ENCODE measurements at regions not wholly inside any gene's neighbourhood (a gene's known extent, or its start where the extent isn't known, plus 50 kb on each side); places are given as distances from the start of the nearest gene placed in this dataset.
"Not testable (repeated sequence)": the region's sequence is repeated elsewhere in the genome, so short reads cannot be mapped to it uniquely, and the experiment has no call there.

GRCh38 chr5:13470975-13471374 is 473.5 kb downstream of the DNAH5 start:
- no peak for DNase-seq

GRCh38 chr5:13470263-13470662 is 474.2 kb downstream of the DNAH5 start:
- no peak for DNase-seq

- no peak for DNase-seq
Observed at GRCh38 chr5:13464532-13465193, 479.8 kb downstream of the DNAH5 start.

- DNase-seq = no peak
Observed at GRCh38 chr5:13460587-13460986, 483.9 kb downstream of the DNAH5 start.

GRCh38 chr5:13454050-13454449 is 490.4 kb downstream of the DNAH5 start:
- DNase-seq = no peak

- DNase-seq = no peak
Observed at GRCh38 chr5:13448843-13449242, 495.6 kb downstream of the DNAH5 start.

GRCh38 chr5:13439430-13439829 is 505.1 kb downstream of the DNAH5 start:
- no peak for DNase-seq

GRCh38 chr5:13427827-13428557 is 516.5 kb downstream of the DNAH5 start:
- DNase-seq = no peak

- no peak for DNase-seq
Observed at GRCh38 chr5:13412040-13412595, 532.4 kb downstream of the DNAH5 start.

- DNase-seq = no peak
Observed at GRCh38 chr5:13408616-13409015, 535.9 kb downstream of the DNAH5 start.

GRCh38 chr5:13403351-13403750 is 541.1 kb downstream of the DNAH5 start:
- DNase-seq = no peak

- DNase-seq = no peak
Observed at GRCh38 chr5:13385066-13385465, 559.4 kb downstream of the DNAH5 start.

- DNase-seq = no peak
Observed at GRCh38 chr5:13382232-13382631, 562.3 kb downstream of the DNAH5 start.

GRCh38 chr5:13378091-13378490 is 566.4 kb downstream of the DNAH5 start:
- DNase-seq = no peak

GRCh38 chr5:13359344-13359743 is 585.1 kb downstream of the DNAH5 start:
- no peak for DNase-seq

GRCh38 chr5:13358342-13358741 is 586.1 kb downstream of the DNAH5 start:
- no peak for DNase-seq

- no peak for DNase-seq
Observed at GRCh38 chr5:13357929-13358328, 586.6 kb downstream of the DNAH5 start.

GRCh38 chr5:13356226-13356625 is 588.3 kb downstream of the DNAH5 start:
- no peak for DNase-seq

GRCh38 chr5:13354611-13355010 is 589.9 kb downstream of the DNAH5 start:
- DNase-seq = no peak

- no peak for DNase-seq
Observed at GRCh38 chr5:13350767-13351166, 593.7 kb downstream of the DNAH5 start.

- no peak for DNase-seq
Observed at GRCh38 chr5:13348568-13348967, 595.9 kb downstream of the DNAH5 start.

GRCh38 chr5:13346401-13346800 is 598.1 kb downstream of the DNAH5 start:
- DNase-seq = no peak

- no peak for DNase-seq
Observed at GRCh38 chr5:13339093-13339492, 605.4 kb downstream of the DNAH5 start.

GRCh38 chr5:13335026-13335425 is 609.5 kb downstream of the DNAH5 start:
- not testable (repeated sequence) for DNase-seq

All from activated CD4-positive, alpha-beta T cell treated with anti-CD3 and anti-CD28 coated beads, Interleukin-2, Interleukin-6, amounts not matched to agents 100 ng/mL and 50 ng/mL, durations not matched to agents 16 hours and 8 hours (primary cell).